ENCODE measurements at regions not wholly inside any gene's neighbourhood (a gene's known extent, or its start where the extent isn't known, plus 50 kb on each side); places are given as distances from the start of the nearest gene placed in this dataset.
"Not testable (repeated sequence)": the region's sequence is repeated elsewhere in the genome, so short reads cannot be mapped to it uniquely, and the experiment has no call there.

DNA sequence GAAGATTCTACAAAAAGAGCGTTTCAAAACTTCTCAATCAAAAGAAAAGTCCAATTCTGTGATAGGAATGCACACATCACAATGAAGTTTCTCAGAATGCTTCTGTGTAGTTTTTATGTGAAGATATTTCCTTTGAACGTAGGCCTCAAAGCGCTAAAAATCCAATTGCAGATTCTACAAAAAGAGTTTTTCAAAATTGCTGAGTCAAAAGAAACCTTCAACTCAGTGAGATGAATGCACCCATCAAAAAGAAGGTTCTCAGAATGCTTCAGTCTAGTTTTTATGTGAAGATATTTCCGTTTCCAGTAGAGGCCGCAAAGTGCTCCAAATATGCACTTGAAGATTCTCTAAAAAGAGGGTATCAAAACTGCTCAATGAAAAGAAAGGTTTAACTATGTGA lies 319.7 kb upstream of the DEFB115 start:
- no peak for DNase-seq (ENCODE audit: low spot score)
- WGBS, result 71% methylated on average over 5 of the region's 5 CpGs
- TF ChIP-seq, protein P1, sequence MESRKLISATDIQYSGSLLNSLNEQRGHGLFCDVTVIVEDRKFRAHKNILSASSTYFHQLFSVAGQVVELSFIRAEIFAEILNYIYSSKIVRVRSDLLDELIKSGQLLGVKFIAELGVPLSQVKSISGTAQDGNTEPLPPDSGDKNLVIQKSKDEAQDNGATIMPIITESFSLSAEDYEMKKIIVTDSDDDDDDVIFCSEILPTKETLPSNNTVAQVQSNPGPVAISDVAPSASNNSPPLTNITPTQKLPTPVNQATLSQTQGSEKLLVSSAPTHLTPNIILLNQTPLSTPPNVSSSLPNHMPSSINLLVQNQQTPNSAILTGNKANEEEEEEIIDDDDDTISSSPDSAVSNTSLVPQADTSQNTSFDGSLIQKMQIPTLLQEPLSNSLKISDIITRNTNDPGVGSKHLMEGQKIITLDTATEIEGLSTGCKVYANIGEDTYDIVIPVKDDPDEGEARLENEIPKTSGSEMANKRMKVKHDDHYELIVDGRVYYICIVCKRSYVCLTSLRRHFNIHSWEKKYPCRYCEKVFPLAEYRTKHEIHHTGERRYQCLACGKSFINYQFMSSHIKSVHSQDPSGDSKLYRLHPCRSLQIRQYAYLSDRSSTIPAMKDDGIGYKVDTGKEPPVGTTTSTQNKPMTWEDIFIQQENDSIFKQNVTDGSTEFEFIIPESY (IDR thresholded peaks at IDR 0.05), result no peak
- no peak for TF ChIP-seq HNF4G (IDR thresholded peaks at IDR 0.05)
- no peak for TF ChIP-seq FOXA2 (IDR thresholded peaks at IDR 0.05)
- no peak for TF ChIP-seq RAD21 (IDR thresholded peaks at IDR 0.05)
- TF ChIP-seq, protein P2, sequence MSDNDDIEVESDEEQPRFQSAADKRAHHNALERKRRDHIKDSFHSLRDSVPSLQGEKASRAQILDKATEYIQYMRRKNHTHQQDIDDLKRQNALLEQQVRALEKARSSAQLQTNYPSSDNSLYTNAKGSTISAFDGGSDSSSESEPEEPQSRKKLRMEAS (IDR thresholded peaks at IDR 0.05), result no peak
- TF ChIP-seq RXRA (IDR thresholded peaks at IDR 0.05), result no peak
- Histone ChIP-seq H3K36me3 (ENCODE audit: control insufficient read depth in 4 of 4, insufficient read depth in 3 of 4, low read depth in 1 of 4, low read length in 3 of 4) (no peaks in the 10 kb centered on the region), H3K4me3 (ENCODE audit: low read depth in 1 of 3, low read length in 3 of 3) (no peak overlapping the region), H3K4me1 (ENCODE audit: control insufficient read depth in 4 of 4, insufficient read depth in 4 of 4, low read length in 3 of 4) (no peaks in the 10 kb centered on the region), H3K9me3 (ENCODE audit: control insufficient read depth in 4 of 4, low read length in 3 of 4) (no peaks in the 10 kb centered on the region), H3K27me3 (ENCODE audit: control insufficient read depth in 4 of 4, insufficient read depth in 4 of 4, low read length in 3 of 4) (no peaks in the 10 kb centered on the region), H3K9ac (ENCODE audit: low read depth in 1 of 2, low read length in 2 of 2) (no peak overlapping the region), H3K27ac (ENCODE audit: low read depth in 1 of 2, low read length in 2 of 2) (no peak overlapping the region)

DNA sequence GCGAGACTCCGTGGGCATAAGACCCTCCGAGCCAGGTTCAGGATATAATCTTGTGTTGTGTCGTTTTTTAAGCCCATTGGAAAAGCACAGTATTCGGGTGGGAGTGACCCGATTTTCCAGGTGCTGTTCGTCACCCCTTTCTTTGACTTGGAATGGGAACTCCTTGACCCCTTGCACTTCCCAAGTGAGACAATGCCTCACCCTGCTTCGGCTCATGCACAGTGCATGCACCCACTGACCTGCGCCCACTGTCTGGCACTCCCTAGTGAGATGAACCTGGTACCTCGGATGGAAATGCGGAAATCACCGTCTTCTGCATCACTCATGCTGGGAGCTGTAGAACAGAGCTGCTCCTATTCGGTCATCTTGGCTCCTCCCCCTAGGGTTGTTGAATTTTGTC lies 307.7 kb upstream of the DEFB115 start:
- no peak for TF ChIP-seq HNF4G (IDR thresholded peaks at IDR 0.05)
- TF ChIP-seq SP1 (IDR thresholded peaks at IDR 0.05), result no peak
- TF ChIP-seq, protein P3, sequence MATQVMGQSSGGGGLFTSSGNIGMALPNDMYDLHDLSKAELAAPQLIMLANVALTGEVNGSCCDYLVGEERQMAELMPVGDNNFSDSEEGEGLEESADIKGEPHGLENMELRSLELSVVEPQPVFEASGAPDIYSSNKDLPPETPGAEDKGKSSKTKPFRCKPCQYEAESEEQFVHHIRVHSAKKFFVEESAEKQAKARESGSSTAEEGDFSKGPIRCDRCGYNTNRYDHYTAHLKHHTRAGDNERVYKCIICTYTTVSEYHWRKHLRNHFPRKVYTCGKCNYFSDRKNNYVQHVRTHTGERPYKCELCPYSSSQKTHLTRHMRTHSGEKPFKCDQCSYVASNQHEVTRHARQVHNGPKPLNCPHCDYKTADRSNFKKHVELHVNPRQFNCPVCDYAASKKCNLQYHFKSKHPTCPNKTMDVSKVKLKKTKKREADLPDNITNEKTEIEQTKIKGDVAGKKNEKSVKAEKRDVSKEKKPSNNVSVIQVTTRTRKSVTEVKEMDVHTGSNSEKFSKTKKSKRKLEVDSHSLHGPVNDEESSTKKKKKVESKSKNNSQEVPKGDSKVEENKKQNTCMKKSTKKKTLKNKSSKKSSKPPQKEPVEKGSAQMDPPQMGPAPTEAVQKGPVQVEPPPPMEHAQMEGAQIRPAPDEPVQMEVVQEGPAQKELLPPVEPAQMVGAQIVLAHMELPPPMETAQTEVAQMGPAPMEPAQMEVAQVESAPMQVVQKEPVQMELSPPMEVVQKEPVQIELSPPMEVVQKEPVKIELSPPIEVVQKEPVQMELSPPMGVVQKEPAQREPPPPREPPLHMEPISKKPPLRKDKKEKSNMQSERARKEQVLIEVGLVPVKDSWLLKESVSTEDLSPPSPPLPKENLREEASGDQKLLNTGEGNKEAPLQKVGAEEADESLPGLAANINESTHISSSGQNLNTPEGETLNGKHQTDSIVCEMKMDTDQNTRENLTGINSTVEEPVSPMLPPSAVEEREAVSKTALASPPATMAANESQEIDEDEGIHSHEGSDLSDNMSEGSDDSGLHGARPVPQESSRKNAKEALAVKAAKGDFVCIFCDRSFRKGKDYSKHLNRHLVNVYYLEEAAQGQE (IDR thresholded peaks at IDR 0.05), result no peak
- TF ChIP-seq, protein P4, sequence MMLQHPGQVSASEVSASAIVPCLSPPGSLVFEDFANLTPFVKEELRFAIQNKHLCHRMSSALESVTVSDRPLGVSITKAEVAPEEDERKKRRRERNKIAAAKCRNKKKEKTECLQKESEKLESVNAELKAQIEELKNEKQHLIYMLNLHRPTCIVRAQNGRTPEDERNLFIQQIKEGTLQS (IDR thresholded peaks at IDR 0.05), result no peak
- no peak for TF ChIP-seq YY1 (IDR thresholded peaks at IDR 0.05)
- no peak for TF ChIP-seq HNF4A (conservative IDR thresholded peaks at IDR 0.05)
- no peak for TF ChIP-seq FOXA1 (IDR thresholded peaks at IDR 0.05)
- TF ChIP-seq, protein P5, sequence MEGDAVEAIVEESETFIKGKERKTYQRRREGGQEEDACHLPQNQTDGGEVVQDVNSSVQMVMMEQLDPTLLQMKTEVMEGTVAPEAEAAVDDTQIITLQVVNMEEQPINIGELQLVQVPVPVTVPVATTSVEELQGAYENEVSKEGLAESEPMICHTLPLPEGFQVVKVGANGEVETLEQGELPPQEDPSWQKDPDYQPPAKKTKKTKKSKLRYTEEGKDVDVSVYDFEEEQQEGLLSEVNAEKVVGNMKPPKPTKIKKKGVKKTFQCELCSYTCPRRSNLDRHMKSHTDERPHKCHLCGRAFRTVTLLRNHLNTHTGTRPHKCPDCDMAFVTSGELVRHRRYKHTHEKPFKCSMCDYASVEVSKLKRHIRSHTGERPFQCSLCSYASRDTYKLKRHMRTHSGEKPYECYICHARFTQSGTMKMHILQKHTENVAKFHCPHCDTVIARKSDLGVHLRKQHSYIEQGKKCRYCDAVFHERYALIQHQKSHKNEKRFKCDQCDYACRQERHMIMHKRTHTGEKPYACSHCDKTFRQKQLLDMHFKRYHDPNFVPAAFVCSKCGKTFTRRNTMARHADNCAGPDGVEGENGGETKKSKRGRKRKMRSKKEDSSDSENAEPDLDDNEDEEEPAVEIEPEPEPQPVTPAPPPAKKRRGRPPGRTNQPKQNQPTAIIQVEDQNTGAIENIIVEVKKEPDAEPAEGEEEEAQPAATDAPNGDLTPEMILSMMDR (IDR thresholded peaks at IDR 0.05; ENCODE audit: low read depth, low read length, missing input control), result no peak
- TF ChIP-seq, protein P2 (IDR thresholded peaks at IDR 0.05), result no peak
- TF ChIP-seq, protein P1 (IDR thresholded peaks at IDR 0.05), result no peak
- no peak for TF ChIP-seq RXRA (IDR thresholded peaks at IDR 0.05)
- TF ChIP-seq EGR1 (IDR thresholded peaks at IDR 0.05; ENCODE audit: low read depth in 2 of 2), result no peak
- no peak for TF ChIP-seq TAF1 (conservative IDR thresholded peaks at IDR 0.05)
- no peak for TF ChIP-seq GABPA (IDR thresholded peaks at IDR 0.05 in 1 of 2, conservative IDR thresholded peaks at IDR 0.05 in 1 of 2)
- Histone ChIP-seq H3K4me1 (ENCODE audit: control insufficient read depth in 4 of 4, insufficient read depth in 4 of 4, low read length in 3 of 4) (no peaks in the 10 kb centered on the region), H3K36me3 (ENCODE audit: control insufficient read depth in 4 of 4, insufficient read depth in 3 of 4, low read depth in 1 of 4, low read length in 3 of 4) (no peaks in the 10 kb centered on the region), H3K9me3 (ENCODE audit: control insufficient read depth in 4 of 4, low read length in 3 of 4) (no peaks in the 10 kb centered on the region), H3K27me3 (ENCODE audit: control insufficient read depth in 4 of 4, insufficient read depth in 4 of 4, low read length in 3 of 4) (no peaks in the 10 kb centered on the region), H3K4me3 (ENCODE audit: low read depth in 1 of 3, low read length in 3 of 3) (no peak overlapping the region), H3K9ac (ENCODE audit: low read depth in 1 of 2, low read length in 2 of 2) (no peak overlapping the region), H3K27ac (ENCODE audit: low read depth in 1 of 2, low read length in 2 of 2) (no peak overlapping the region)
- DNase-seq (ENCODE audit: low spot score), result no peak
- 83% methylated on average over 13 of the region's 13 CpGs for WGBS

DNA sequence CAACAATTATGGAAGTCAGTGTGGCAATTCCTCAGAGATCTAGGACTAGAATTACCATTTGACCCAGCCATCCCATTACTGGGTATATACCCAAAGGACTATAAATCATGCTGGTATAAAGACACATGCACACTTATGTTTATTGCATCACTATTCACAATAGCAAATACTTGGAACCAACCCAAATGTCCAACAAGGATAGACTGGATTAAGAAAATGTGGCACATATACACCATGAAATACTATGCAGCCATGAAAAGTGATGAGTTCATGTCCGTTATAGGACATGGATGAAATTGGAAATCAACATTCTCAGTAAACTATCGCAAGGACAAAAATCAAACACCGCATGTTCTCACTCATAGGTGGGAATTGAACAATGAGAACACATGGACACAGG lies 306.4 kb upstream of the DEFB115 start:
- H3K9me3 ChIP-seq (ENCODE audit: control insufficient read depth in 4 of 4, low read length in 3 of 4); H3K4me1 ChIP-seq (ENCODE audit: control insufficient read depth in 4 of 4, insufficient read depth in 4 of 4, low read length in 3 of 4); DNase-seq (ENCODE audit: low spot score); H3K36me3 ChIP-seq (ENCODE audit: control insufficient read depth in 4 of 4, insufficient read depth in 3 of 4, low read depth in 1 of 4, low read length in 3 of 4); H3K27ac ChIP-seq (ENCODE audit: low read depth in 1 of 2, low read length in 2 of 2); H3K4me3 ChIP-seq (ENCODE audit: low read depth in 1 of 3, low read length in 3 of 3); H3K9ac ChIP-seq (ENCODE audit: low read depth in 1 of 2, low read length in 2 of 2); H3K27me3 ChIP-seq (ENCODE audit: control insufficient read depth in 4 of 4, insufficient read depth in 4 of 4, low read length in 3 of 4): not testable (repeated sequence)
- 84% methylated on average over 3 of the region's 3 CpGs for WGBS

Data from liver (tissue), 8 donors.